ENCODE measurements at regions not wholly inside any gene's neighbourhood (a gene's known extent, or its start where the extent isn't known, plus 50 kb on each side); places are given as distances from the start of the nearest gene placed in this dataset.

DNA sequence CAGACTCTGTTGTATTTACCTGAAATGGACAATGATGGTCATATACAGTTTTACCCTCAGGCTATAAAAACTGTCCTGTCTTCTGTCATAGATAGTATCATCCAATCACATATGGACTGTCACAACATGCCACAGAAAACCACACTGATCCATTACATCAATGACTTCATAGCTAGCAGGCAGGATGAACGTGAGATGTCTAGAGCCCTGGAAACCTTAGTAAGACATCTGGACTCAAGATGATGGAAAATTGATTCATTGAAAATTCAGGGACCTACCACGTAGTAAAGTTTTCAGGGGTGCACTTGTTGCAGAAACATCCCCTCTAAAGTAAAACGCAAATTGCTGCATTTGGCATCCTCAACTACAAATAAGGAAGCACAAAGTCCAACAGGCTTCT lies 284.4 kb upstream of the RGMB start:
- intact Hi-C loops (cut with DNase I), result no loop called here
- Histone ChIP-seq H3K27me3 (ENCODE audit: insufficient read depth in 3 of 3, low read length in 2 of 3) (no peaks in the 10 kb centered on the region), H3K4me1 (no peaks in the 10 kb centered on the region), H3K36me3 (ENCODE audit: insufficient read depth in 1 of 2, low read depth in 1 of 2) (no peaks in the 10 kb centered on the region), H3K4me3 (no peak overlapping the region), H3K9me3 (no peaks in the 10 kb centered on the region), H3K27ac (no peak overlapping the region)
- 90 to 94% (median 92%) methylated on average over 3 of the region's 3 CpGs for WGBS, 3 donors
- ATAC-seq (no peak), DNase-seq (no peak)
- TF ChIP-seq, protein P1, sequence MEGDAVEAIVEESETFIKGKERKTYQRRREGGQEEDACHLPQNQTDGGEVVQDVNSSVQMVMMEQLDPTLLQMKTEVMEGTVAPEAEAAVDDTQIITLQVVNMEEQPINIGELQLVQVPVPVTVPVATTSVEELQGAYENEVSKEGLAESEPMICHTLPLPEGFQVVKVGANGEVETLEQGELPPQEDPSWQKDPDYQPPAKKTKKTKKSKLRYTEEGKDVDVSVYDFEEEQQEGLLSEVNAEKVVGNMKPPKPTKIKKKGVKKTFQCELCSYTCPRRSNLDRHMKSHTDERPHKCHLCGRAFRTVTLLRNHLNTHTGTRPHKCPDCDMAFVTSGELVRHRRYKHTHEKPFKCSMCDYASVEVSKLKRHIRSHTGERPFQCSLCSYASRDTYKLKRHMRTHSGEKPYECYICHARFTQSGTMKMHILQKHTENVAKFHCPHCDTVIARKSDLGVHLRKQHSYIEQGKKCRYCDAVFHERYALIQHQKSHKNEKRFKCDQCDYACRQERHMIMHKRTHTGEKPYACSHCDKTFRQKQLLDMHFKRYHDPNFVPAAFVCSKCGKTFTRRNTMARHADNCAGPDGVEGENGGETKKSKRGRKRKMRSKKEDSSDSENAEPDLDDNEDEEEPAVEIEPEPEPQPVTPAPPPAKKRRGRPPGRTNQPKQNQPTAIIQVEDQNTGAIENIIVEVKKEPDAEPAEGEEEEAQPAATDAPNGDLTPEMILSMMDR (IDR thresholded peaks at IDR 0.05), result no peak

DNA sequence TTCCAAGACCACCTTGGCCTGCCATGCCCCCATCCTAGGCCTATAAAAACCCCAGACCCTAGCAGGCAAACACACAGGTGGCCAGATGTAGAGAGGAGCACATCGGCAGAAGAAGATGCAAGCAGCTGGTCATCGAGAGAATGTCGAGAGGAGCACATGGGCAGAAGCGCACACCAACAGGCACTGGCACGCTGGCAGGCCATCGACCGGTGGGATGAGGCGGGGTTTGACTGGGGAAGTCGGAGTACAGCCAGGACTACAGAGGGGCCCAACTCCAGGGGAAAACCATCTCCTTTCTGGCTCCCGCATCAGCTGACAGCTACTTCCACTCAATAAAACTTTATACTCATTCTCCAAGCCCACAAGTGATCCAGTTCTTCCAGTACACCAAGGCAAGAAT lies 283.1 kb upstream of the RGMB start:
- H3K4me1 ChIP-seq, result no peaks in the 10 kb centered on the region
- H3K4me3 ChIP-seq, result no peak overlapping the region
- 93 to 97% (median 96%) methylated on average over 10 of the region's 10 CpGs for WGBS, 3 donors
- H3K27ac ChIP-seq, result no peak overlapping the region
- TF ChIP-seq, protein P1 (IDR thresholded peaks at IDR 0.05), result no peak
- no peaks in the 10 kb centered on the region for H3K27me3 ChIP-seq (ENCODE audit: insufficient read depth in 3 of 3, low read length in 2 of 3)
- no peaks in the 10 kb centered on the region for H3K9me3 ChIP-seq
- DNase-seq, result no peak
- H3K36me3 ChIP-seq (ENCODE audit: insufficient read depth in 1 of 2, low read depth in 1 of 2), result no peaks in the 10 kb centered on the region
- ATAC-seq, result no peak
- intact Hi-C loops (cut with DNase I), result no loop called here

DNA sequence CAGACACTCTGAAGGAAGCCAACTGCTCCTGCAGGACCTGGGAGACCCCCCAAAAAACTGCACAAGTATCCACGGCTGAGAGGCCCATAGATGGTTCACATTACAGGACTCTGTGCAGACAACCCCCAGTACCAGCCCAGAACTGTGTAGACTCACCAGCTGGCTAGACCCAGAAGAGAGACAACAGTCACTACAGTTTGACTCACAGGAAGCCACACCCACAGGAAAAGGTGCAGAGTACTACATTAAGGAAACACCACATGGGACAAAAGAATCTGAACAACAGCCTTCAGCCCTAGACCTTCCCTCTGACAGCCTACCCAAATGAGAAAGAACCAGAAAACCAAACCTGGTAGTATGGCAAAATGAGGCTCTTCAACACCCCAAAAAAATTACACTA lies 281.2 kb upstream of the RGMB start:
- Histone ChIP-seq H3K4me1 (no peaks in the 10 kb centered on the region), H3K4me3 (no peak overlapping the region), H3K9me3 (no peaks in the 10 kb centered on the region), H3K36me3 (ENCODE audit: insufficient read depth in 1 of 2, low read depth in 1 of 2) (no peaks in the 10 kb centered on the region), H3K27ac (no peak overlapping the region), H3K27me3 (ENCODE audit: insufficient read depth in 3 of 3, low read length in 2 of 3) (no peaks in the 10 kb centered on the region)
- ATAC-seq, result no peak
- intact Hi-C loops (cut with DNase I), result no loop called here
- TF ChIP-seq, protein P1 (IDR thresholded peaks at IDR 0.05), result no peak
- 80 to 100% (median 96%) methylated on average over 1 of the region's 1 CpG for WGBS, 3 donors
- DNase-seq, result no peak

DNA sequence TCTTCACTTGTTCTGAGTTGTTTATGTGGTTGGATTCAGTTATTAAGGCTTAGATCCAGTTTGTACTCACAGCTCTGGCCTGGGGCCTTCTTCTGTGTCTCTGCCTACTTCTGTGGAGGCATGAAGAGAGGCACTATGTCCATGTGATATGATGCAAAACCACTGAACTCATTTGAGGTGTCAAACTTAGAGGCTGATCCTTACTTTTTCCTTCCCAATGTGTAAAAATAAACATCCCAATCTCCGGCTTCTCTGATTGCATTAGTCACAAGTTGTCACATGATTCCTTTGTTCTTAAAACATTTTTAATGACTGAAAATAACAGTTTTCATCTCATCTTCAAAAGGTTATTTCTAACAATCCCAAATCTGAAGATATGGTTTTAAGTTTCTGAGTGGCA lies 276.0 kb upstream of the RGMB start:
- intact Hi-C loops (cut with DNase I), result no loop called here
- no peaks in the 10 kb centered on the region for H3K9me3 ChIP-seq
- H3K4me3 ChIP-seq, result no peak overlapping the region
- H3K4me1 ChIP-seq, result no peaks in the 10 kb centered on the region
- H3K27me3 ChIP-seq (ENCODE audit: insufficient read depth in 3 of 3, low read length in 2 of 3), result no peaks in the 10 kb centered on the region
- DNase-seq (no peak), ATAC-seq (no peak)
- WGBS, 3 donors, result 19 to 55% (median 23%) methylated on average over 1 of the region's 1 CpG
- no peak overlapping the region for H3K27ac ChIP-seq
- TF ChIP-seq, protein P1 (IDR thresholded peaks at IDR 0.05), result no peak
- H3K36me3 ChIP-seq (ENCODE audit: insufficient read depth in 1 of 2, low read depth in 1 of 2), result no peaks in the 10 kb centered on the region

DNA sequence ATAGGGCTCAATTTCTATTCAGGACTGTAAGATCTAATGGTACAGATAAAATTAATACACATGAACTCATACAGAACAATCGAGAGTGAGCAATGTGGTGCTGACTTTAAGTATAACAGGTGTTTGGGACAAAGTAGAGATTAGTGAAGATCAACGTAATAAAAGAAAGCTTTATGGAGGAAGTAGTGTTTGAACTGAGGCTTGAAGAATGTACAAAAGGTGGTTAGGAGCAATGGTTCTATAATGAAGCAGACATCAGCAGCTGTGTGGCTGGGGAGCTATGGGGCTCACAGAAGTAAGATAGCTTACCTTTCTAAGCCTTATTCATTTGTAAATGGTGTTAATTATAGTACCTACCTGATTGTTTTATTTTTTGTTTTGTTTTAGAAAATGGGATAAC lies 275.4 kb upstream of the RGMB start:
- H3K27ac ChIP-seq, result no peak overlapping the region
- H3K4me3 ChIP-seq, result no peak overlapping the region
- no peaks in the 10 kb centered on the region for H3K27me3 ChIP-seq (ENCODE audit: insufficient read depth in 3 of 3, low read length in 2 of 3)
- H3K9me3 ChIP-seq, result no peaks in the 10 kb centered on the region
- TF ChIP-seq, protein P1 (IDR thresholded peaks at IDR 0.05), result no peak
- DNase-seq (no peak), ATAC-seq (no peak)
- 26 to 42% (median 27%) methylated on average over 2 of the region's 2 CpGs for WGBS, 3 donors
- intact Hi-C loops (cut with DNase I), result no loop called here
- no peaks in the 10 kb centered on the region for H3K4me1 ChIP-seq
- no peaks in the 10 kb centered on the region for H3K36me3 ChIP-seq (ENCODE audit: insufficient read depth in 1 of 2, low read depth in 1 of 2)
